ENCODE measurements at regions not wholly inside any gene's neighbourhood (a gene's known extent, or its start where the extent isn't known, plus 50 kb on each side); places are given as distances from the start of the nearest gene placed in this dataset.
"Not testable (repeated sequence)": the region's sequence is repeated elsewhere in the genome, so short reads cannot be mapped to it uniquely, and the experiment has no call there.

DNA sequence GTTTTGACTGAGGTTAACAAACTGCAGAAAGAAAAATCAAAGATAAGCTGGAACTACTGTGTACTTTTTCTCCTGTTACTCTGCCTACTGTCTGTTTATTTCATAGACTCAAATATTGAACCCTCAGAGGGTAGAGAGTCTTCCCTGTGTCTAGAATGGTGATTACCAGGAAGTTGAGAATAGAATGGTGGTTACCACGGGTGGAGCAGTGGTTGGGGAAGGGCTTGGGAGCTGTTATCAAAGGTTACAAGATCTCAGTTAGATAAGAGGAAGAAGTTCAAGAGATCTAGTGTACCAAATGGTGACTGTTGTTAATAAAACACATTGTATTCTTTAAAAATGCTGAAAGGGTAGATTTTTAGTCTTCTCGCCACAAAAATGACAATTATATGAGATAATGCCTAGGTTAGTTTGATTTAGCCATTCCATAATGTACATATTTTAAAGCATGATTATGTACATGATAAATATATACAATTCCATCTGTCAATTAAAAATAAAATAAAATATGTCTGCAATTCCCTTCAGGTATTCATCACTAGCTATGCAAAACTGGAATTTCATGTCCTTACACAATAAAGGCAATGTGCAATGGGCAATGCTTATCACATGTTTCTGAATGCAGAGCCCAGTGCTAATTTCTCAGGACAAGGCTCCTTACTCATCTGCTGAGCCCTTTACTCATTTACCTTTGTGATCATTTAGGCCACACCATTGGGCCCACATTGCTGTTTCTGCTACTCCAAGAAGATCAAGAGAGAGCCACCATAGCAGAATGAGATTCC, 474.3 kb upstream of the CAMK1G start:
- Histone ChIP-seq H3K4me3 (no peak overlapping the region), H2AFZ (no peak overlapping the region), H4K20me1 (ENCODE audit: insufficient read depth) (no peaks in the 10 kb centered on the region), H3K27ac (no peak overlapping the region), H3K9me2 (ENCODE audit: insufficient read depth) (no peaks in the 10 kb centered on the region), H3K9me3 (ENCODE audit: low read depth) (no peaks in the 10 kb centered on the region), H3K9ac (no peak overlapping the region), H3K4me2 (ENCODE audit: unreplicated experiment) (no peak overlapping the region), H3K4me1 (ENCODE audit: insufficient read depth) (no peaks in the 10 kb centered on the region; the same call in 1 of the 2 replicates), H3K36me3 (ENCODE audit: low read depth) (no peaks in the 10 kb centered on the region), H3K27me3 (replicated peaks; ENCODE audit: insufficient read depth) (no peaks in the 10 kb centered on the region), H3K79me2 (ENCODE audit: insufficient read depth) (no peaks in the 10 kb centered on the region), H3F3A (ENCODE audit: insufficient read depth) (no peaks in the 10 kb centered on the region)
- DNase-seq, result no peak
- in situ Hi-C loops (cut with MboI), result no loop called here
- 23 to 27% methylated on average over 2 of the region's 2 CpGs for WGBS, 2 experiments (ENCODE audit: low coverage in 1 of 2, low lambda C conversion rate in 2 of 2, missing lambda C conversion rate in 2 of 2)
- TF ChIP-seq EZH2 (IDR thresholded peaks at IDR 0.05; ENCODE audit: insufficient read depth, poor library complexity, severe bottlenecking), result no peak
- no peak for TF ChIP-seq EZH2phosphoT487 (IDR thresholded peaks at IDR 0.05; ENCODE audit: insufficient read depth, low read depth)

DNA sequence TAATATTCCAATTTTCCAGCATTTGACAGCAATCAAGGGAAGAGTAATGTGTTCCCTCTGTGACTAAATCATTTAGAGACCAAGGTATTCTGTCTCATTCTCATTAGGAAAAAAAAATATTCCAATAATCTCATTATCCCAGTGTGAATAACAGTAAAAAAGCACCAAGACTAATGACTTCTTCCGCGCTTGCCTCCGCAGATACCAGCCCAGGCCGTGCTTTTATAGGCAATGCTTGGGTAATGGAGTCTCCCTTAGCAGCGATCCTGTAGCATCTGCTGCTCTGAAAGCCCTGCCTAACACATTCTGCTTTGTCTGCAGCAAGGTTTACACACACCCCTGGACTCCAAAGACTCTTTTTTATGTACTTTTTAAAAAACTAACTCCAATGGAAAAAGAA, 470.0 kb upstream of the CAMK1G start:
- TF ChIP-seq EZH2 (IDR thresholded peaks at IDR 0.05; ENCODE audit: insufficient read depth, poor library complexity, severe bottlenecking), result no peak
- TF ChIP-seq EZH2phosphoT487 (IDR thresholded peaks at IDR 0.05; ENCODE audit: insufficient read depth, low read depth), result no peak
- H3K36me3 ChIP-seq (ENCODE audit: low read depth), result no peaks in the 10 kb centered on the region
- H3K27me3 ChIP-seq (replicated peaks; ENCODE audit: insufficient read depth), result no peaks in the 10 kb centered on the region
- H3K27ac ChIP-seq, result no peak overlapping the region
- WGBS, 2 experiments (ENCODE audit: low coverage in 1 of 2, low lambda C conversion rate in 2 of 2, missing lambda C conversion rate in 2 of 2), result 38 to 40% methylated on average over 5 of the region's 5 CpGs
- no peaks in the 10 kb centered on the region for H3K9me2 ChIP-seq (ENCODE audit: insufficient read depth)
- no peak overlapping the region for H2AFZ ChIP-seq
- H3K4me2 ChIP-seq (ENCODE audit: unreplicated experiment), result no peak overlapping the region
- H3K9ac ChIP-seq, result no peak overlapping the region
- H3K9me3 ChIP-seq (ENCODE audit: low read depth), result no peaks in the 10 kb centered on the region
- H3K79me2 ChIP-seq (ENCODE audit: insufficient read depth), result no peaks in the 10 kb centered on the region
- H3K4me1 ChIP-seq (ENCODE audit: insufficient read depth), result no peaks in the 10 kb centered on the region
- H3F3A ChIP-seq (ENCODE audit: insufficient read depth), result no peaks in the 10 kb centered on the region
- H4K20me1 ChIP-seq (ENCODE audit: insufficient read depth), result no peaks in the 10 kb centered on the region
- no peak overlapping the region for H3K4me3 ChIP-seq
- in situ Hi-C loops (cut with MboI), result no loop called here
- no peak for DNase-seq

DNA sequence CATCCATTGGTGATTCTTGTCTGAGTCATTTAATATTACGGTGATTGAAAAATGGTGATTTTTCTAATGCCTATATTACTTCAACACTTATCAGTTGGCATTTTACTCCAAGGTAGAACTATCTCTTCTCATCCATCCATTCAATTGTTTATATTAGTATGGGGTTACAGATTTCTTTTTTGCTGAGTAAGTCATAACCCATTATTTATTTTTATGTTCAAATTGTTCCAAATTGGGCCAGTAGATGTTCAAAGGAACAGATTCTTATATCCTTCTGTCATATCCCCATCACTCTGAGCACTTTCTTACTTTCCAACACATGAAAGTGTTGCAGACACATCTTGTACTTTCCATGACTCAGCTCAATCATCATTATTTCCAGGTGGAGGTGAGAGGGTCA, 466.8 kb upstream of the CAMK1G start:
- H3K4me2 ChIP-seq (ENCODE audit: unreplicated experiment), result no peak overlapping the region
- H3K36me3 ChIP-seq (ENCODE audit: low read depth), result no peaks in the 10 kb centered on the region
- TF ChIP-seq EZH2 (IDR thresholded peaks at IDR 0.05; ENCODE audit: insufficient read depth, poor library complexity, severe bottlenecking), result no peak
- TF ChIP-seq EZH2phosphoT487 (IDR thresholded peaks at IDR 0.05; ENCODE audit: insufficient read depth, low read depth), result no peak
- H3K9ac ChIP-seq, result no peak overlapping the region
- in situ Hi-C loops (cut with MboI), result no loop called here
- no peak overlapping the region for H3K27ac ChIP-seq
- H3K9me2 ChIP-seq (ENCODE audit: insufficient read depth), result no peaks in the 10 kb centered on the region
- no peaks in the 10 kb centered on the region for H3F3A ChIP-seq (ENCODE audit: insufficient read depth)
- no peaks in the 10 kb centered on the region for H3K79me2 ChIP-seq (ENCODE audit: insufficient read depth)
- H4K20me1 ChIP-seq (ENCODE audit: insufficient read depth), result no peaks in the 10 kb centered on the region
- WGBS, 2 experiments (ENCODE audit: low coverage in 1 of 2, low lambda C conversion rate in 2 of 2, missing lambda C conversion rate in 2 of 2), result 49 to 55% methylated on average over 1 of the region's 1 CpG
- no peak for DNase-seq
- no peak overlapping the region for H2AFZ ChIP-seq
- no peaks in the 10 kb centered on the region for H3K27me3 ChIP-seq (replicated peaks; ENCODE audit: insufficient read depth)
- H3K4me3 ChIP-seq, result no peak overlapping the region
- H3K4me1 ChIP-seq (ENCODE audit: insufficient read depth), result no peaks in the 10 kb centered on the region
- no peaks in the 10 kb centered on the region for H3K9me3 ChIP-seq (ENCODE audit: low read depth)

DNA sequence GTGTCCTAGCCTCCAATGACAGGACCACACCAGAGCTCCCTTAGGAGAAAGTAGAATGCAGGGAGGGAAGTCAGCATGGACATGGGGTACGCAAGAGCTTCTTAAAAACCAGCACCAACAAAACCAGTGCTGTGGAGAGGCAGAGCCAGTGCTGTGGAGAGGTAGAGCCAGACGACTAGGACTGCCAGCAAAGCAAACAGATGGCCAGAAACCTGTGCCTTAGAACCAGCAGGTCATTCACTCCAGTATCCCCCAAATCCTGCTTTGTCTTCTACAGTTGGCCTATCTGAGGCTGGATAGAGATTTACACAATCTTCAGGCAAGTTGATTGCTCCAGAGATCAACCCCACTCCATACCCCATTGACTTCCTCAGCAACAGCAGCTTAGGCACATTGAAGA, 459.9 kb upstream of the CAMK1G start:
- no peak for TF ChIP-seq EZH2 (IDR thresholded peaks at IDR 0.05; ENCODE audit: insufficient read depth, poor library complexity, severe bottlenecking)
- no peak for TF ChIP-seq EZH2phosphoT487 (IDR thresholded peaks at IDR 0.05; ENCODE audit: insufficient read depth, low read depth)
- WGBS, 2 experiments (ENCODE audit: low coverage in 1 of 2, low lambda C conversion rate in 2 of 2, missing lambda C conversion rate in 2 of 2), result 5 to 9% methylated on average over 2 of the region's 2 CpGs
- no peaks in the 10 kb centered on the region for H3F3A ChIP-seq (ENCODE audit: insufficient read depth)
- no peak overlapping the region for H2AFZ ChIP-seq
- no peaks in the 10 kb centered on the region for H3K9me3 ChIP-seq (ENCODE audit: low read depth)
- H3K27ac ChIP-seq, result no peak overlapping the region
- H3K4me1 ChIP-seq (ENCODE audit: insufficient read depth), result no peaks in the 10 kb centered on the region
- H3K4me2 ChIP-seq (ENCODE audit: unreplicated experiment), result no peak overlapping the region
- DNase-seq, result no peak
- no peaks in the 10 kb centered on the region for H3K36me3 ChIP-seq (ENCODE audit: low read depth)
- H3K27me3 ChIP-seq (replicated peaks; ENCODE audit: insufficient read depth), result no peaks in the 10 kb centered on the region
- in situ Hi-C loops (cut with MboI), result no loop called here
- no peaks in the 10 kb centered on the region for H4K20me1 ChIP-seq (ENCODE audit: insufficient read depth)
- no peak overlapping the region for H3K4me3 ChIP-seq
- no peaks in the 10 kb centered on the region for H3K79me2 ChIP-seq (ENCODE audit: insufficient read depth)
- H3K9me2 ChIP-seq (ENCODE audit: insufficient read depth), result no peaks in the 10 kb centered on the region
- no peak overlapping the region for H3K9ac ChIP-seq

DNA sequence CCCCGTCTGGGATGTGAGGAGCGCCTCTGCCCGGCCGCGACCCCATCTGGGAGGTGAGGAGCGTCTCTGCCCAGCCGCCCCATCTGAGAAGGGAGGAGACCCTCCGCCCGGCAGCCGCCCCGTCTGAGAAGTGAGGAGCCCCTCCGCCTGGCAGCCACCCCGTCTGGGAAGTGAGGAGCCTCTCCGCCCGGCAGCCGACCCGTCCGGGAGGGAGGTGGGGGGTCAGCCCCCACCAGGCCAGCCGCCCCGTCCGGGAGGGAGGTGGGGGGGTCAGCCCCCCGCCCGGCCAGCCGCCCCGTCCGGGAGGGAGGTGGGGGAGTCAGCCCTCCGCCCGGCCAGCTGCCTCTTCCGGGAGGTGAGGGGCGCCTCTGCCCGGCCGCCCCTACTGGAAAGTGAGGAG, 454.4 kb upstream of the CAMK1G start:
- WGBS, 2 experiments (ENCODE audit: low coverage in 1 of 2, low lambda C conversion rate in 2 of 2, missing lambda C conversion rate in 2 of 2), result 87% methylated on average over 3 of the region's 32 CpGs; no CpG with 5 or more reads in 1 of the 2 experiments
- H3K4me1 ChIP-seq (ENCODE audit: insufficient read depth); H3K4me2 ChIP-seq (ENCODE audit: unreplicated experiment): not testable (repeated sequence)

More for the DNA sequence above, 454.4 kb upstream of the CAMK1G start:
- H3K9me2 ChIP-seq (ENCODE audit: insufficient read depth); H4K20me1 ChIP-seq (ENCODE audit: insufficient read depth); H3K27me3 ChIP-seq (replicated peaks; ENCODE audit: insufficient read depth); H3K27ac ChIP-seq; H3K79me2 ChIP-seq (ENCODE audit: insufficient read depth); H3K9ac ChIP-seq; in situ Hi-C loops (cut with MboI); H3F3A ChIP-seq (ENCODE audit: insufficient read depth); H3K36me3 ChIP-seq (ENCODE audit: low read depth); H3K4me3 ChIP-seq; H2AFZ ChIP-seq; H3K9me3 ChIP-seq (ENCODE audit: low read depth); DNase-seq: not testable (repeated sequence)
